ENCODE measurements at regions not wholly inside any gene's neighbourhood (a gene's known extent, or its start where the extent isn't known, plus 50 kb on each side); places are given as distances from the start of the nearest gene placed in this dataset.

- H3K27ac ChIP-seq (ENCODE audit: low read length): no peak overlapping the region
- DNase-seq (no peak), ATAC-seq (ENCODE audit: insufficient read depth, low read depth) (no peak)
- no peaks in the 10 kb centered on the region for H3K79me2 ChIP-seq (ENCODE audit: insufficient read depth, low read length)
- no peaks in the 10 kb centered on the region for H3K9me3 ChIP-seq (ENCODE audit: insufficient read depth, low read length, severe bottlenecking)
- H3K4me3 ChIP-seq (ENCODE audit: low read depth in 1 of 2, low read length in 2 of 2): no peak overlapping the region
- no peak overlapping the region for H3K9ac ChIP-seq (ENCODE audit: low read depth, low read length)
- TF ChIP-seq EZH2 (IDR thresholded peaks at IDR 0.05; ENCODE audit: borderline replicate concordance, low read depth, low read length, severe bottlenecking): no peak
- TF ChIP-seq CTCF (IDR thresholded peaks at IDR 0.05; ENCODE audit: borderline replicate concordance, extremely low read depth, low read length, poor library complexity, severe bottlenecking): no peak
- H3K4me2 ChIP-seq (ENCODE audit: insufficient read depth, low read length): no peak overlapping the region
- H2AFZ ChIP-seq (ENCODE audit: low read depth, low read length): no peak overlapping the region
- no peaks in the 10 kb centered on the region for H3K36me3 ChIP-seq (ENCODE audit: insufficient read depth, low read length)
- no peaks in the 10 kb centered on the region for H4K20me1 ChIP-seq (ENCODE audit: insufficient read depth, low read length)
- no peaks in the 10 kb centered on the region for H3K4me1 ChIP-seq (ENCODE audit: insufficient read depth, low read length)
- no peaks in the 10 kb centered on the region for H3K27me3 ChIP-seq (ENCODE audit: insufficient read depth, low read length, poor library complexity)
Measured at GRCh38 chr7:124680304-124680703, 85.3 kb downstream of the GPR37 start.

- H3K4me1 ChIP-seq (ENCODE audit: insufficient read depth, low read length): no peaks in the 10 kb centered on the region
- no peak overlapping the region for H3K4me3 ChIP-seq (ENCODE audit: low read depth in 1 of 2, low read length in 2 of 2)
- H3K27ac ChIP-seq (ENCODE audit: low read length): no peak overlapping the region
- no peak overlapping the region for H3K9ac ChIP-seq (ENCODE audit: low read depth, low read length)
- ATAC-seq (ENCODE audit: insufficient read depth, low read depth): no peak
- DNase-seq: no peak
- no peaks in the 10 kb centered on the region for H3K9me3 ChIP-seq (ENCODE audit: insufficient read depth, low read length, severe bottlenecking)
- no peaks in the 10 kb centered on the region for H3K79me2 ChIP-seq (ENCODE audit: insufficient read depth, low read length)
- H4K20me1 ChIP-seq (ENCODE audit: insufficient read depth, low read length): no peaks in the 10 kb centered on the region
- TF ChIP-seq CTCF (IDR thresholded peaks at IDR 0.05; ENCODE audit: borderline replicate concordance, extremely low read depth, low read length, poor library complexity, severe bottlenecking): no peak
- no peak for TF ChIP-seq EZH2 (IDR thresholded peaks at IDR 0.05; ENCODE audit: borderline replicate concordance, low read depth, low read length, severe bottlenecking)
- no peaks in the 10 kb centered on the region for H3K36me3 ChIP-seq (ENCODE audit: insufficient read depth, low read length)
- no peaks in the 10 kb centered on the region for H3K27me3 ChIP-seq (ENCODE audit: insufficient read depth, low read length, poor library complexity)
- H2AFZ ChIP-seq (ENCODE audit: low read depth, low read length): no peak overlapping the region
- H3K4me2 ChIP-seq (ENCODE audit: insufficient read depth, low read length): no peak overlapping the region
Measured at GRCh38 chr7:124679586-124680225, 85.9 kb downstream of the GPR37 start.

GRCh38 chr7:124679146-124679545, 86.4 kb downstream of the GPR37 start:
- Histone ChIP-seq H3K27me3 (ENCODE audit: insufficient read depth, low read length, poor library complexity) (no peaks in the 10 kb centered on the region), H3K27ac (ENCODE audit: low read length) (no peak overlapping the region), H2AFZ (ENCODE audit: low read depth, low read length) (no peak overlapping the region), H3K9me3 (ENCODE audit: insufficient read depth, low read length, severe bottlenecking) (no peaks in the 10 kb centered on the region), H3K36me3 (ENCODE audit: insufficient read depth, low read length) (no peaks in the 10 kb centered on the region), H3K79me2 (ENCODE audit: insufficient read depth, low read length) (no peaks in the 10 kb centered on the region), H3K4me1 (ENCODE audit: insufficient read depth, low read length) (no peaks in the 10 kb centered on the region), H3K4me3 (ENCODE audit: low read depth in 1 of 2, low read length in 2 of 2) (no peak overlapping the region), H3K9ac (ENCODE audit: low read depth, low read length) (no peak overlapping the region), H4K20me1 (ENCODE audit: insufficient read depth, low read length) (no peaks in the 10 kb centered on the region), H3K4me2 (ENCODE audit: insufficient read depth, low read length) (no peak overlapping the region)
- ATAC-seq (ENCODE audit: insufficient read depth, low read depth): no peak
- DNase-seq: no peak
- TF ChIP-seq EZH2 (IDR thresholded peaks at IDR 0.05; ENCODE audit: borderline replicate concordance, low read depth, low read length, severe bottlenecking): no peak
- no peak for TF ChIP-seq CTCF (IDR thresholded peaks at IDR 0.05; ENCODE audit: borderline replicate concordance, extremely low read depth, low read length, poor library complexity, severe bottlenecking)
